HG03469 (cell line): ENCODE measurements at regions not wholly inside any gene's neighbourhood (a gene's known extent, or its start where the extent isn't known, plus 50 kb on each side); places are given as distances from the start of the nearest gene placed in this dataset.
"Not testable (repeated sequence)": the region's sequence is repeated elsewhere in the genome, so short reads cannot be mapped to it uniquely, and the experiment has no call there.

ENCODE experiments used
- ATAC-seq: cut with Tn5 transposase; IDR thresholded peaks from one replicate; pipeline ENCODE4 v1.9.1; 2021; ENCODE audit warnings: mild to moderate bottlenecking, moderate library complexity, moderate number of reproducible peaks; ENCODE audit not compliant: unreplicated experiment

GRCh38 chr4:127277023-127277422, 355.7 kb upstream of the INTU start:
- not testable (repeated sequence) for ATAC-seq

- no peak for ATAC-seq
Observed at GRCh38 chr4:127284236-127284635, 348.5 kb upstream of the INTU start.

- ATAC-seq, result no peak
Observed at GRCh38 chr4:127291316-127291715, 341.4 kb upstream of the INTU start.

- ATAC-seq, result no peak
Observed at GRCh38 chr4:127293496-127293895, 339.3 kb upstream of the INTU start.

- ATAC-seq, result no peak
Observed at GRCh38 chr4:127304356-127304755, 328.4 kb upstream of the INTU start.

GRCh38 chr4:127307996-127308395, 324.8 kb upstream of the INTU start:
- no peak for ATAC-seq

- no peak for ATAC-seq
Observed at GRCh38 chr4:127309369-127310102, 323.2 kb upstream of the INTU start.

GRCh38 chr4:127311371-127311770, 321.4 kb upstream of the INTU start:
- ATAC-seq, result no peak

GRCh38 chr4:127311924-127312323, 320.8 kb upstream of the INTU start:
- ATAC-seq, result no peak

GRCh38 chr4:127313767-127314166, 319.0 kb upstream of the INTU start:
- no peak for ATAC-seq

GRCh38 chr4:127327491-127327890, 305.3 kb upstream of the INTU start:
- ATAC-seq, result no peak

- ATAC-seq, result no peak
Observed at GRCh38 chr4:127335073-127335620, 297.6 kb upstream of the INTU start.

- ATAC-seq, result no peak
Observed at GRCh38 chr4:127335732-127336131, 297.0 kb upstream of the INTU start.

GRCh38 chr4:127343123-127343522, 289.6 kb upstream of the INTU start:
- not testable (repeated sequence) for ATAC-seq

- no peak for ATAC-seq
Observed at GRCh38 chr4:127344071-127344470, 288.7 kb upstream of the INTU start.

GRCh38 chr4:127347936-127348335, 284.8 kb upstream of the INTU start:
- no peak for ATAC-seq

- no peak for ATAC-seq
Observed at GRCh38 chr4:127352220-127353113, 280.3 kb upstream of the INTU start.

- ATAC-seq, result no peak
Observed at GRCh38 chr4:127355743-127356142, 277.0 kb upstream of the INTU start.

- no peak for ATAC-seq
Observed at GRCh38 chr4:127357765-127358164, 275.0 kb upstream of the INTU start.

GRCh38 chr4:127362686-127363085, 270.1 kb upstream of the INTU start:
- no peak for ATAC-seq

- ATAC-seq, result no peak
Observed at GRCh38 chr4:127364397-127364796, 268.4 kb upstream of the INTU start.

GRCh38 chr4:127364911-127365310, 267.8 kb upstream of the INTU start:
- ATAC-seq, result no peak
